ENCODE measurements at regions not wholly inside any gene's neighbourhood (a gene's known extent, or its start where the extent isn't known, plus 50 kb on each side); places are given as distances from the start of the nearest gene placed in this dataset.

- no peaks in the 10 kb centered on the region for H3K36me3 ChIP-seq (ENCODE audit: low read depth)
- H3K27me3 ChIP-seq (ENCODE audit: insufficient read depth, low read depth), result no peaks in the 10 kb centered on the region
- TF ChIP-seq, protein P1, sequence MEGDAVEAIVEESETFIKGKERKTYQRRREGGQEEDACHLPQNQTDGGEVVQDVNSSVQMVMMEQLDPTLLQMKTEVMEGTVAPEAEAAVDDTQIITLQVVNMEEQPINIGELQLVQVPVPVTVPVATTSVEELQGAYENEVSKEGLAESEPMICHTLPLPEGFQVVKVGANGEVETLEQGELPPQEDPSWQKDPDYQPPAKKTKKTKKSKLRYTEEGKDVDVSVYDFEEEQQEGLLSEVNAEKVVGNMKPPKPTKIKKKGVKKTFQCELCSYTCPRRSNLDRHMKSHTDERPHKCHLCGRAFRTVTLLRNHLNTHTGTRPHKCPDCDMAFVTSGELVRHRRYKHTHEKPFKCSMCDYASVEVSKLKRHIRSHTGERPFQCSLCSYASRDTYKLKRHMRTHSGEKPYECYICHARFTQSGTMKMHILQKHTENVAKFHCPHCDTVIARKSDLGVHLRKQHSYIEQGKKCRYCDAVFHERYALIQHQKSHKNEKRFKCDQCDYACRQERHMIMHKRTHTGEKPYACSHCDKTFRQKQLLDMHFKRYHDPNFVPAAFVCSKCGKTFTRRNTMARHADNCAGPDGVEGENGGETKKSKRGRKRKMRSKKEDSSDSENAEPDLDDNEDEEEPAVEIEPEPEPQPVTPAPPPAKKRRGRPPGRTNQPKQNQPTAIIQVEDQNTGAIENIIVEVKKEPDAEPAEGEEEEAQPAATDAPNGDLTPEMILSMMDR (conservative IDR thresholded peaks at IDR 0.05), result no peak
- no peak for TF ChIP-seq EZH2 (IDR thresholded peaks at IDR 0.05; ENCODE audit: low read depth)
- H3F3A ChIP-seq (ENCODE audit: insufficient read depth, low read depth), result no peaks in the 10 kb centered on the region
- intact Hi-C loops (cut with micrococcal nuclease; ENCODE audit: unreplicated experiment), result no loop called here
- H4K20me1 ChIP-seq (ENCODE audit: insufficient read depth), result no peaks in the 10 kb centered on the region
- no peaks in the 10 kb centered on the region for H3K9me2 ChIP-seq (ENCODE audit: insufficient read depth)
- H3K79me2 ChIP-seq (ENCODE audit: low read depth), result no peaks in the 10 kb centered on the region
- no peak for DNase-seq
- H3K27ac ChIP-seq, result no peak overlapping the region
- no peak overlapping the region for H2AFZ ChIP-seq
- no peaks in the 10 kb centered on the region for H3K4me1 ChIP-seq (replicated peaks; ENCODE audit: insufficient read depth)
- H3K9me3 ChIP-seq (ENCODE audit: insufficient read depth, low read depth), result no peaks in the 10 kb centered on the region
- CTCF ChIA-PET, result no interaction called here
- no peak overlapping the region for H3K4me2 ChIP-seq
- BruUV-seq (replicated peaks), result no TSS peak
- POLR2A ChIA-PET (ENCODE audit: unreplicated experiment), result no interaction called here
- H3K4me3 ChIP-seq, result no peak overlapping the region
These were observed 90.0 kb upstream of the NYAP2 start for GRCh38 chr2:225309516-225309915.

DNA sequence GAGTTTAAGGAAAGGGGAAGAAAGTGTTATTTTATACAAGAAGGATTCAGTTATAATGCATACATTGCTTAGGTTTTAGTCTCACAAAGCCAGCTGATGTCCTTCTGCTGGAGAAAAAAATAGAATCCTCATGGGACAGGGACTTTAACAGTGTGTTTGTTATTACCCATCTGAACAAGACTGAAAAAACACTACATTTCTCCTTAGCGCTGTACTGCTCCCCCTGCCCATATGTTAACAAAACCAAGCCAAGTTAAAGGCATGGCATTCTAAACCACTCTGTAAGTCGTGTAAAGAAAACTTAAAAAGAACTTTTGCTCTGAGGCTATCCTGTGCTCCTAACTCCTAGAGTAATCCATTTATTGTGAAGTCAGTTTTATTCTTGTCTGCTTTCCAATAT lies 102.6 kb upstream of the NYAP2 start:
- no peaks in the 10 kb centered on the region for H3K9me2 ChIP-seq (ENCODE audit: insufficient read depth)
- DNase-seq, result no peak
- H3K4me3 ChIP-seq, result no peak overlapping the region
- no peaks in the 10 kb centered on the region for H4K20me1 ChIP-seq (ENCODE audit: insufficient read depth)
- H3K27me3 ChIP-seq (ENCODE audit: insufficient read depth, low read depth), result no peaks in the 10 kb centered on the region
- H3K4me2 ChIP-seq, result no peak overlapping the region
- no peak overlapping the region for H3K27ac ChIP-seq
- intact Hi-C loops (cut with micrococcal nuclease; ENCODE audit: unreplicated experiment), result no loop called here
- H3K36me3 ChIP-seq (ENCODE audit: low read depth), result no peaks in the 10 kb centered on the region
- ChIA-PET POLR2A (ENCODE audit: unreplicated experiment) (no interaction called here), CTCF (no interaction called here)
- no peaks in the 10 kb centered on the region for H3K9me3 ChIP-seq (ENCODE audit: insufficient read depth, low read depth)
- no peaks in the 10 kb centered on the region for H3K79me2 ChIP-seq (ENCODE audit: low read depth)
- no TSS peak for BruUV-seq (replicated peaks)
- no peak overlapping the region for H2AFZ ChIP-seq
- no peaks in the 10 kb centered on the region for H3K4me1 ChIP-seq (replicated peaks; ENCODE audit: insufficient read depth)
- H3F3A ChIP-seq (ENCODE audit: insufficient read depth, low read depth), result no peaks in the 10 kb centered on the region
- TF ChIP-seq EZH2 (IDR thresholded peaks at IDR 0.05; ENCODE audit: low read depth), result no peak
- TF ChIP-seq, protein P1 (conservative IDR thresholded peaks at IDR 0.05), result no peak

GRCh38 chr2:225295102-225295501 lies 104.4 kb upstream of the NYAP2 start:
- Histone ChIP-seq H4K20me1 (ENCODE audit: insufficient read depth) (no peaks in the 10 kb centered on the region; the same call in 1 of the 2 replicates), H3K9me2 (ENCODE audit: insufficient read depth) (no peaks in the 10 kb centered on the region)
- BruUV-seq (replicated peaks), result no TSS peak

More at GRCh38 chr2:225295102-225295501, 104.4 kb upstream of the NYAP2 start:
- H3K27me3 ChIP-seq (ENCODE audit: insufficient read depth, low read depth), result no peaks in the 10 kb centered on the region
- ChIA-PET CTCF (no interaction called here), POLR2A (ENCODE audit: unreplicated experiment) (no interaction called here)
- H3K4me1 ChIP-seq (replicated peaks; ENCODE audit: insufficient read depth), result no peaks in the 10 kb centered on the region
- H2AFZ ChIP-seq, result no peak overlapping the region
- no peaks in the 10 kb centered on the region for H3K9me3 ChIP-seq (ENCODE audit: insufficient read depth, low read depth)
- H3K36me3 ChIP-seq (ENCODE audit: low read depth), result no peaks in the 10 kb centered on the region
- H3K4me2 ChIP-seq, result no peak overlapping the region
- H3K79me2 ChIP-seq (ENCODE audit: low read depth), result no peaks in the 10 kb centered on the region
- no peak overlapping the region for H3K4me3 ChIP-seq
- H3K27ac ChIP-seq, result no peak overlapping the region
- H3F3A ChIP-seq (ENCODE audit: insufficient read depth, low read depth), result no peaks in the 10 kb centered on the region
- DNase-seq, result no peak
- intact Hi-C loops (cut with micrococcal nuclease; ENCODE audit: unreplicated experiment), result no loop called here
- no peak for TF ChIP-seq EZH2 (IDR thresholded peaks at IDR 0.05; ENCODE audit: low read depth)
- TF ChIP-seq, protein P1 (conservative IDR thresholded peaks at IDR 0.05), result no peak
